HepG2 (cell line): ENCODE measurements at regions not wholly inside any gene's neighbourhood (a gene's known extent, or its start where the extent isn't known, plus 50 kb on each side); places are given as distances from the start of the nearest gene placed in this dataset.
A peak's percentile ranks its signal among the peaks of the same experiment; 100 is the strongest.

ENCODE experiments used
- CEBPG ChIP-seq: IDR thresholded peaks from 2 replicates; pipeline ENCODE4 v1.6.1; 2016
- GTF2F1 ChIP-seq: fragments of 150-350 bp; IDR thresholded peaks from 2 replicates; pipeline ENCODE4 v1.6.1; 2014; ENCODE audit warnings: low read length
- HOXA9 ChIP-seq: sonication (generic); formaldehyde crosslinking; IDR thresholded peaks from 2 replicates; pipeline ENCODE4 v1.8.1; 2022; ENCODE audit warnings: missing genetic modification reagents, mild to moderate bottlenecking, moderate library complexity, borderline replicate concordance
- JUND ChIP-seq: sonication (generic); formaldehyde crosslinking; IDR thresholded peaks from 2 replicates; pipeline ENCODE4 v1.8.0; 2022; ENCODE audit warnings: mild to moderate bottlenecking, missing genetic modification reagents
- KLF15 ChIP-seq: sonication (generic); formaldehyde crosslinking; IDR thresholded peaks from 2 replicates; pipeline ENCODE4 v1.8.1; 2023; ENCODE audit warnings: borderline replicate concordance, mild to moderate bottlenecking, inconsistent platforms, missing genetic modification reagents, mixed read lengths
- MAZ ChIP-seq, 2 experiments: sonication (generic) in 1 of 2; formaldehyde crosslinking in 1 of 2; IDR thresholded peaks; 2 replicates each; pipeline versions ENCODE4 v1.5.0 to v1.6.1; 2012 to 2020; ENCODE audit warnings: low read depth in 2 of 2, mild to moderate bottlenecking in 2 of 2, borderline replicate concordance in 1 of 2, improper control_type of control experiment in 1 of 2, low read length in 1 of 2, missing genetic modification reagents in 1 of 2, moderate library complexity in 1 of 2
- NR2F6 ChIP-seq, 2 experiments: IDR thresholded peaks; 2 replicates each; pipeline ENCODE4 v1.6.1; 2016; ENCODE audit warnings: antibody characterized with exemption in 1 of 2, mild to moderate bottlenecking in 1 of 2
- SALL1 ChIP-seq: sonication (generic); formaldehyde crosslinking; IDR thresholded peaks from 2 replicates; pipeline ENCODE4 v1.8.0; 2022; ENCODE audit warnings: mild to moderate bottlenecking, missing genetic modification reagents
- SRY ChIP-seq: sonication (generic); formaldehyde crosslinking; IDR thresholded peaks from 2 replicates; pipeline ENCODE4 v1.8.0; 2022; ENCODE audit warnings: mild to moderate bottlenecking, missing genetic modification reagents
- TGIF2 ChIP-seq: IDR thresholded peaks from 2 replicates; pipeline ENCODE4 v1.6.1; 2016; ENCODE audit warnings: control low read depth, missing compliant biosample characterization
- TOE1 ChIP-seq: sonication (generic); formaldehyde crosslinking; IDR thresholded peaks from 2 replicates; pipeline ENCODE4 v1.4.0; 2020; ENCODE audit warnings: mild to moderate bottlenecking, missing genetic modification reagents
- ZBTB7B ChIP-seq: sonication (generic); formaldehyde crosslinking; IDR thresholded peaks from 2 replicates; pipeline ENCODE4 v1.4.0; 2020; ENCODE audit warnings: missing genetic modification reagents
- ZBTB8A ChIP-seq: sonication (generic); formaldehyde crosslinking; IDR thresholded peaks from 2 replicates; pipeline ENCODE4 v1.4.0; 2020; ENCODE audit warnings: mild to moderate bottlenecking, low read depth, missing genetic modification reagents, borderline replicate concordance
- ZMYM4 ChIP-seq: sonication (generic); formaldehyde crosslinking; IDR thresholded peaks from 2 replicates; pipeline ENCODE4 v1.8.1; 2023; ENCODE audit warnings: mild to moderate bottlenecking, missing genetic modification reagents
- ZNF180 ChIP-seq: sonication (generic); formaldehyde crosslinking; IDR thresholded peaks from 2 replicates; pipeline ENCODE4 v1.4.0; 2020; ENCODE audit warnings: low read depth, missing genetic modification reagents, borderline replicate concordance
- ZNF709 ChIP-seq: sonication (generic); formaldehyde crosslinking; IDR thresholded peaks from 2 replicates; pipeline ENCODE4 v1.5.0; 2020; ENCODE audit warnings: mild to moderate bottlenecking, missing genetic modification reagents
- ZNF761 ChIP-seq: sonication (generic); formaldehyde crosslinking; conservative IDR thresholded peaks from 2 replicates; pipeline ENCODE4 v1.4.0; 2020; ENCODE audit warnings: mild to moderate bottlenecking, missing genetic modification reagents
- ZNF777 ChIP-seq: sonication (generic); formaldehyde crosslinking; IDR thresholded peaks from 2 replicates; pipeline ENCODE4 v1.4.0; 2020; ENCODE audit warnings: missing genetic modification reagents
- TF ChIP-seq, protein P1 (sequence below): sonication (generic); formaldehyde crosslinking; IDR thresholded peaks from 2 replicates; pipeline ENCODE4 v1.5.0; 2020; ENCODE audit warnings: missing genetic modification reagents, mild to moderate bottlenecking, borderline replicate concordance
- TF ChIP-seq, protein P2 (sequence below): sonication (generic); formaldehyde crosslinking; IDR thresholded peaks from 2 replicates; pipeline ENCODE4 v1.4.0; 2020; ENCODE audit warnings: mild to moderate bottlenecking, missing genetic modification reagents, borderline replicate concordance
- TF ChIP-seq, protein P3 (sequence below): sonication (generic); formaldehyde crosslinking; IDR thresholded peaks from 2 replicates; pipeline ENCODE4 v1.4.0; 2020; ENCODE audit warnings: mild to moderate bottlenecking, missing genetic modification reagents
- TF ChIP-seq, protein P4 (sequence below): conservative IDR thresholded peaks from 2 replicates; pipeline ENCODE4 v1.6.1; 2018; ENCODE audit warnings: missing genetic modification reagents

DNA sequence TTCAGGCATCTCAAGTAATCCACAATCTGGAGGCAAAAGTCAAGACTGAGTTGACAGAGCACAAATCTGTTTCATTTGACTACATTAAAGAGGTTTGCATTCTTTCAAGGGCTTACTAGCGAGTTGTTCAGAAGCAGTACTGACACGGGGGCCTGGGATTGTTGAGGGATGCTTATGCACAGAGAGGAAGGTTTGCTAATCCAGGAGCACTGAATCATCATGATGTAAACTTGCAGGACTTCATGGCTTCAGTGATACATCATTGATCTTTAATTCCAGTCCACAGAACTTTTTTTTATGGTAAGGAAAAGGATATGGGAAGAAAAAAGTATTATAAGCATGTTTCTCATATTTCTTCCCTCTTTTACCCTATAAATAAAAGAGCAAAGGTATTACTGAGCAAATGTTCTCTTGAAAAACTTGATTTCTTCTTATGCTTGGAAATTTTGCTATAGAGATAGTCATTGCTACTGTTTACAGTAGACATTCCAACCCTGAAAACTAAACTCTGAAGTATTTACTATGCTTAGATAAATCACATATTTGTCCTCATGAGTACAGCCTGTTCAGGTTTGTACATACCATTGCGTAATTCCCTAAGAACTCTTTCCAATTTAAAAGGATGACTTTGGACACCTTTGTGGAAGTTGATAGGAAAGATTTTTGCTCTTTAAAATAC lies 65.8 kb upstream of the KPNA3 start (continued):
- TF ChIP-seq ZBTB7B (CRISPR knock-in tag) (no peak), TOE1 (no peak), NR2F6 (IDR thresholded peaks at IDR 0.05) (peak; percentile 63), NR2F6 (CRISPR knock-in tag; IDR thresholded peaks at IDR 0.05) (peak; percentile 52; the same call in 1 of the 2 replicates), ZMYM4 (CRISPR knock-in tag) (no peak; the same call in 1 of the 2 replicates), HOXA9 (CRISPR knock-in tag) (no peak), ZNF709 (no peak), ZNF761 (CRISPR knock-in tag) (no peak), MAZ (IDR thresholded peaks at IDR 0.05; ENCODE audit: borderline replicate concordance, low read depth, low read length) (no peak), MAZ (CRISPR knock-in tag; IDR thresholded peaks at IDR 0.05; ENCODE audit: low read depth) (no peak), KLF15 (CRISPR knock-in tag) (no peak), SALL1 (CRISPR knock-in tag) (no peak), ZNF777 (no peak), TGIF2 (CRISPR knock-in tag) (no peak), SRY (CRISPR knock-in tag) (no peak), ZNF180 (CRISPR knock-in tag) (no peak), GTF2F1 (no peak), CEBPG (CRISPR knock-in tag) (peak; percentile 99), JUND (CRISPR knock-in tag) (no peak; the same call in 1 of the 2 replicates), ZBTB8A (no peak)
- TF ChIP-seq, protein P1, sequence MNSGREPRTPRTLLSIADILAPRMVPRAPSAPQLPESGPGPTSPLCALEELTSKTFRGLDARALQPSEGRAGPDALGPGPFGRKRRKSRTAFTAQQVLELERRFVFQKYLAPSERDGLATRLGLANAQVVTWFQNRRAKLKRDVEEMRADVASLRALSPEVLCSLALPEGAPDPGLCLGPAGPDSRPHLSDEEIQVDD (CRISPR knock-in tag): no peak
- TF ChIP-seq, protein P2, sequence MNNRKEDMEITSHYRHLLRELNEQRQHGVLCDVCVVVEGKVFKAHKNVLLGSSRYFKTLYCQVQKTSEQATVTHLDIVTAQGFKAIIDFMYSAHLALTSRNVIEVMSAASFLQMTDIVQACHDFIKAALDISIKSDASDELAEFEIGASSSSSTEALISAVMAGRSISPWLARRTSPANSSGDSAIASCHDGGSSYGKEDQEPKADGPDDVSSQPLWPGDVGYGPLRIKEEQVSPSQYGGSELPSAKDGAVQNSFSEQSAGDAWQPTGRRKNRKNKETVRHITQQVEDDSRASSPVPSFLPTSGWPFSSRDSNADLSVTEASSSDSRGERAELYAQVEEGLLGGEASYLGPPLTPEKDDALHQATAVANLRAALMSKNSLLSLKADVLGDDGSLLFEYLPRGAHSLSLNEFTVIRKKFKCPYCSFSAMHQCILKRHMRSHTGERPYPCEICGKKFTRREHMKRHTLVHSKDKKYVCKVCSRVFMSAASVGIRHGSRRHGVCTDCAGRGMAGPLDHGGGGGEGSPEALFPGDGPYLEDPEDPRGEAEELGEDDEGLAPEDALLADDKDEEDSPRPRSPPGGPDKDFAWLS: no peak
- TF ChIP-seq, protein P3, sequence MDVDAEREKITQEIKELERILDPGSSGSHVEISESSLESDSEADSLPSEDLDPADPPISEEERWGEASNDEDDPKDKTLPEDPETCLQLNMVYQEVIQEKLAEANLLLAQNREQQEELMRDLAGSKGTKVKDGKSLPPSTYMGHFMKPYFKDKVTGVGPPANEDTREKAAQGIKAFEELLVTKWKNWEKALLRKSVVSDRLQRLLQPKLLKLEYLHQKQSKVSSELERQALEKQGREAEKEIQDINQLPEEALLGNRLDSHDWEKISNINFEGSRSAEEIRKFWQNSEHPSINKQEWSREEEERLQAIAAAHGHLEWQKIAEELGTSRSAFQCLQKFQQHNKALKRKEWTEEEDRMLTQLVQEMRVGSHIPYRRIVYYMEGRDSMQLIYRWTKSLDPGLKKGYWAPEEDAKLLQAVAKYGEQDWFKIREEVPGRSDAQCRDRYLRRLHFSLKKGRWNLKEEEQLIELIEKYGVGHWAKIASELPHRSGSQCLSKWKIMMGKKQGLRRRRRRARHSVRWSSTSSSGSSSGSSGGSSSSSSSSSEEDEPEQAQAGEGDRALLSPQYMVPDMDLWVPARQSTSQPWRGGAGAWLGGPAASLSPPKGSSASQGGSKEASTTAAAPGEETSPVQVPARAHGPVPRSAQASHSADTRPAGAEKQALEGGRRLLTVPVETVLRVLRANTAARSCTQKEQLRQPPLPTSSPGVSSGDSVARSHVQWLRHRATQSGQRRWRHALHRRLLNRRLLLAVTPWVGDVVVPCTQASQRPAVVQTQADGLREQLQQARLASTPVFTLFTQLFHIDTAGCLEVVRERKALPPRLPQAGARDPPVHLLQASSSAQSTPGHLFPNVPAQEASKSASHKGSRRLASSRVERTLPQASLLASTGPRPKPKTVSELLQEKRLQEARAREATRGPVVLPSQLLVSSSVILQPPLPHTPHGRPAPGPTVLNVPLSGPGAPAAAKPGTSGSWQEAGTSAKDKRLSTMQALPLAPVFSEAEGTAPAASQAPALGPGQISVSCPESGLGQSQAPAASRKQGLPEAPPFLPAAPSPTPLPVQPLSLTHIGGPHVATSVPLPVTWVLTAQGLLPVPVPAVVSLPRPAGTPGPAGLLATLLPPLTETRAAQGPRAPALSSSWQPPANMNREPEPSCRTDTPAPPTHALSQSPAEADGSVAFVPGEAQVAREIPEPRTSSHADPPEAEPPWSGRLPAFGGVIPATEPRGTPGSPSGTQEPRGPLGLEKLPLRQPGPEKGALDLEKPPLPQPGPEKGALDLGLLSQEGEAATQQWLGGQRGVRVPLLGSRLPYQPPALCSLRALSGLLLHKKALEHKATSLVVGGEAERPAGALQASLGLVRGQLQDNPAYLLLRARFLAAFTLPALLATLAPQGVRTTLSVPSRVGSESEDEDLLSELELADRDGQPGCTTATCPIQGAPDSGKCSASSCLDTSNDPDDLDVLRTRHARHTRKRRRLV (CRISPR knock-in tag): 0 out of 2 replicates have a peak, but pooled peaks have one; percentile 28
- TF ChIP-seq, protein P4, sequence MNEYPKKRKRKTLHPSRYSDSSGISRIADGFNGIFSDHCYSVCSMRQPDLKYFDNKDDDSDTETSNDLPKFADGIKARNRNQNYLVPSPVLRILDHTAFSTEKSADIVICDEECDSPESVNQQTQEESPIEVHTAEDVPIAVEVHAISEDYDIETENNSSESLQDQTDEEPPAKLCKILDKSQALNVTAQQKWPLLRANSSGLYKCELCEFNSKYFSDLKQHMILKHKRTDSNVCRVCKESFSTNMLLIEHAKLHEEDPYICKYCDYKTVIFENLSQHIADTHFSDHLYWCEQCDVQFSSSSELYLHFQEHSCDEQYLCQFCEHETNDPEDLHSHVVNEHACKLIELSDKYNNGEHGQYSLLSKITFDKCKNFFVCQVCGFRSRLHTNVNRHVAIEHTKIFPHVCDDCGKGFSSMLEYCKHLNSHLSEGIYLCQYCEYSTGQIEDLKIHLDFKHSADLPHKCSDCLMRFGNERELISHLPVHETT (CRISPR knock-in tag): no peak
